AG10803 (cell line): ENCODE measurements at regions not wholly inside any gene's neighbourhood (a gene's known extent, or its start where the extent isn't known, plus 50 kb on each side); places are given as distances from the start of the nearest gene placed in this dataset.

ENCODE experiments used
- DNase-seq: peaks from one replicate; pipeline ENCODE4 v3.0.0; 2010; ENCODE audit warnings: low read depth
- H3K4me3 ChIP-seq: 2 replicates; pipeline ENCODE4 v1.5.1; 2011; ENCODE audit warnings: mild to moderate bottlenecking, low read length, control low read depth
- TF ChIP-seq, protein P1 (sequence below): conservative IDR thresholded peaks from 2 replicates; pipeline ENCODE4 v1.5.1; 2011; ENCODE audit warnings: mild to moderate bottlenecking, low read length, control low read depth, inconsistent platforms

DNA sequence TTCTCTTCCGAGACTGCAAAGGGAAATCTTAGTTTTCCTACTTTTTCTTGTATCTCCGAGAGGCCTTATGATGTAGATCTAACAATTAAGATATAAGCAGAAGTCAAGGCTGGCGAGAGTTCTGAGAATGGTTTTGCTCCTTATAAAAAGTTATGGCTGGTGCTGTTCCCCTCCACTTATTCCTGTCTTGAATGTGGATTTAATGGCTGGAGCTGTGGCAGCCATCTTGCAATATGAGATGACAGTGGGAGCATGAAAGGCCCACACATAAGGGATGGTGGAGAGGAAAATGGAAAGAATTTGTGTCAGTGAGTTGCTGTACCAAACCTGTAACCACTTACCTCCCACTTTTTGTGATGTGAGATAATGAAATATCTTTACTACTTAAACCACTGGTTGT, 124.6 kb upstream of the SLC22A23 start:
- TF ChIP-seq, protein P1, sequence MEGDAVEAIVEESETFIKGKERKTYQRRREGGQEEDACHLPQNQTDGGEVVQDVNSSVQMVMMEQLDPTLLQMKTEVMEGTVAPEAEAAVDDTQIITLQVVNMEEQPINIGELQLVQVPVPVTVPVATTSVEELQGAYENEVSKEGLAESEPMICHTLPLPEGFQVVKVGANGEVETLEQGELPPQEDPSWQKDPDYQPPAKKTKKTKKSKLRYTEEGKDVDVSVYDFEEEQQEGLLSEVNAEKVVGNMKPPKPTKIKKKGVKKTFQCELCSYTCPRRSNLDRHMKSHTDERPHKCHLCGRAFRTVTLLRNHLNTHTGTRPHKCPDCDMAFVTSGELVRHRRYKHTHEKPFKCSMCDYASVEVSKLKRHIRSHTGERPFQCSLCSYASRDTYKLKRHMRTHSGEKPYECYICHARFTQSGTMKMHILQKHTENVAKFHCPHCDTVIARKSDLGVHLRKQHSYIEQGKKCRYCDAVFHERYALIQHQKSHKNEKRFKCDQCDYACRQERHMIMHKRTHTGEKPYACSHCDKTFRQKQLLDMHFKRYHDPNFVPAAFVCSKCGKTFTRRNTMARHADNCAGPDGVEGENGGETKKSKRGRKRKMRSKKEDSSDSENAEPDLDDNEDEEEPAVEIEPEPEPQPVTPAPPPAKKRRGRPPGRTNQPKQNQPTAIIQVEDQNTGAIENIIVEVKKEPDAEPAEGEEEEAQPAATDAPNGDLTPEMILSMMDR: no peak
- no peak for DNase-seq

DNA sequence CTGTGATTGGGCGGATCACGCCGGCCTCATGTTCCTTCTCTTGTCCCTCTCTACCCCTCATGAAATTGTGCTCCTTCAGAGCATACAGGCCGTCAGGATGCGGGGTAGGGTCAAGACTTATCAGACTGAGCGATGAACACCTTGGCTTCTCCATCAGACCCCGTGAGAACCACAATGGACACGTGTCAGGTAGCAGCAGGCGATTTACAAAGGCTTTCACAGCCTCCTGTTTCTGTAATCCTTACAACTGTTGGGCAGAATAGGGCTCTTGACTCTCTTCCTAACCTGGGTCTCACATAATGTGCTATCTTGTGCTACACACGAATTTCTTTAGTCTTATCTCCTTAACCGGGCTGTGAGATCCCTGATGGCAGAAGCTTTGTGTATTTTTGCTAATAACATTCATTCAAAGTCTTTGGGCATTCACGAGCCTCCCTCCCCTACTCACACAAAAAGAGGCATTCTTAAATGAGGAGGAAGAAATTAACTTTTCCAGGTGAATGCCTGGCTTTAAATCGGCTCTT, 122.9 kb upstream of the SLC22A23 start:
- no peak overlapping the region for H3K4me3 ChIP-seq
- TF ChIP-seq, protein P1: no peak
- no peak for DNase-seq

More for the DNA sequence above, 124.6 kb upstream of the SLC22A23 start:
- H3K4me3 ChIP-seq: no peak overlapping the region

DNA sequence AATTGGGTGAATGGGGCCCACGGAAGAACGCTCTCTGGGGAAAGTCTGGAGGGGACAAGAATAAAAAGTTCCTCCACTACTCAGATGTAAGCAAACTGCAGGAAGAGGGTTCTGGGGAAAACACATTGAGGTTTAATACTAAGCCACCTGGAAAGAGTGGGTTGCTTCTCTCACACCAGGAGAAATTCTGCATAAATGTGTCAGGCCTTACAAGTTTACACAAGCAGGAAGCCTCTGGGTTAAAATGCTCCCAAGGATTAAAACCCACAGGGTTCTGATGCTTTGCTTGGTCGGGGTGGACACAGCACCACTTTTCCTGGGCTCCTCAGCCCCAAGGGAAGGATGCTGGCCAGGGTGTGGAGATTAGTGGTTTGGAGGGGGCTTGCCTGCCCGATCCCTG, 122.1 kb upstream of the SLC22A23 start:
- H3K4me3 ChIP-seq: no peak overlapping the region
- DNase-seq: no peak
- TF ChIP-seq, protein P1: no peak

DNA sequence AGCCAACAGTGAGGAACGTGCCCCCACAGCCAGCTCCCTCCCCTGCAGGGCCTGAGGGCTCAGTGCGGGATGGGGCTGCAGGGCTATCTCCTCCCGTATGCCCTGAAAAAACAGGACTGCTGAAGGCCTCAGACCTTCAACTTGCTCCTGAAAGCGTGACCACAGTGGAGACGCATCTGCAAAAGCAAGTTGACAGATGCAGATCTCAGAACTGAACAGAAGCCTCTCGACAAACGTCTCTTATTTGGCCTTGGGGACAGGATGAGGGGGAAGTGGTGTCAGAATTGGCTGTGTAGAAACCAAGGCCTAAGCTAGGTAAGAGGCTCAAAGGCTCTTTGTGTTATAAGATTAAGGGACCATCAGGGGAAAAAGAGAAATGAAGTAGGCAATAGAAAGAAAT, 120.7 kb upstream of the SLC22A23 start:
- TF ChIP-seq, protein P1: no peak
- DNase-seq: no peak
- H3K4me3 ChIP-seq: no peak overlapping the region

DNA sequence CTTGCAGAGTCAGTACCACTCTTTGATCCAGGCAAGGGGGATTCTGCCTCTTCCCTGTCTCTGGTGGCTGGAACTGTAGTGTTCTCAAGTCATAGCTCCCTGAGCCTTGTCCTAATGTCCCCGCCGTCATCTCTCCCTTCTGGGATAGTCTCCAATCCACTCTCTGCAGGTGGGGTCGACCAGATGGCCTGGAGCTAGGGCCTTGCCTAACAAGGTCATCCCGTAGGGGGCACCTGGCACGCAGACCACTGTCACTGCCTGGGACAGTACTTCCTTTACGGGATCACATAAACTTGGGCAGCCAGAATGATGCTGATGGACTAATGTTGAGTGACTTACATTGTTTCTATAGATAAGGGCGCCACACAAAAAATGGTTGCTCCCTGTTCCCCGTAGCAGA, 118.9 kb upstream of the SLC22A23 start:
- TF ChIP-seq, protein P1: no peak
- H3K4me3 ChIP-seq: no peak overlapping the region
- no peak for DNase-seq

DNA sequence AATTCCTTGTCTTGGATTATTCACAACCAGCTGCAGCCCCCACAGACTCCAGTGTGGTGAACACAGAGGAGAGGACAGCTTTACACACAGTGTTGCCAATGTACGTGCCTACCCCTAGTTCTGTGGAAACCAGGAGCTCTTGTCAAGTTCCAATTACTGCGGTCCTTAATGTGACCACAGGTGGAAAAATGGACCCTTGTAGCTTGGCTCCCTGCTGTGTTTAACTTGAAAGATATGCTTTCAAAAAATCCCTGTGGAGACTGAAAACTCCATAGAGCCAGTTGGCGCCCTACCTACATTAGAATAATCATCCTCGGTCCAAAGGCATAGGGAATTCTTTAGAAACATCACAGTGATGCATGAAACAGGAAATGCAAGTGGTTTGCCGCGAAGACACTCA, 118.3 kb upstream of the SLC22A23 start:
- DNase-seq: no peak
- TF ChIP-seq, protein P1: no peak
- H3K4me3 ChIP-seq: no peak overlapping the region

DNA sequence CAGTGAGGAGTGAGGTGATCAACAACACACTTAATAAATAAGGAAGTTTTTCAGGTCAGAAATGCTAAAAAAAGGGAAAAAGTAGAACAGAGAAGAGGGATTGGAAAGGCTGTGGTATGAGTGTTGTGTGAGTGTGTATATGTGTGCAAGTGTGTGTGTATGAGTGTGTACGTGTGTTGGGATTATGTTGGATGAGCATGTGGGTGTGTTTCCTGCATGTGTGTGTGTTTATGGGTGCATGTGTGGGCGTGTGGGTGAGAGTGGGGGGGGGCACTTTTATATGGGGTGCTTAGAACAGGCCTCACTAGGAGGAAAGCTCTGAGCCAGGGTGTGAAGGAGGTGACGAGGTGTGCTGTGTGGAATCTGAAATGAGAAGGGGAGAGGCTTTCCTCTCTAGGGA, 116.8 kb upstream of the SLC22A23 start:
- TF ChIP-seq, protein P1: no peak
- no peak for DNase-seq
- H3K4me3 ChIP-seq: no peak overlapping the region
